B cell (primary cell): ENCODE measurements at regions not wholly inside any gene's neighbourhood (a gene's known extent, or its start where the extent isn't known, plus 50 kb on each side); places are given as distances from the start of the nearest gene placed in this dataset.

Source experiments
- ATAC-seq: fragments of 200-7000 bp; cut with Tn5 transposase; one replicate; pipeline ENCODE4 v1.10.0; 2021; ENCODE audit warnings: low read depth, mild to moderate bottlenecking, moderate number of reproducible peaks, moderate library complexity
- CTCF ChIA-PET: fragments of 350-600 bp; sonication (Branson Sonifier 250); formaldehyde crosslinking; loops from one replicate; lab custom pipeline; 2021; ENCODE audit warnings: antibody characterized with exemption, inconsistent platforms; lab: Charles Lee
- POLR2A ChIA-PET: fragments of 350-600 bp; sonication (Branson Sonifier 250); formaldehyde crosslinking; loops from one replicate; lab custom pipeline; 2021; ENCODE audit warnings: antibody characterized with exemption; lab: Charles Lee
- DNase-seq: peaks from one replicate; pipeline ENCODE4 v3.0.0; 2013
- H2AFZ ChIP-seq: 2 replicates; pipeline ENCODE4 v1.6.1; 2012; ENCODE audit warnings: mild to moderate bottlenecking, low read depth, low read length; ENCODE audit not compliant: insufficient read depth, poor library complexity, severe bottlenecking
- H3K27ac ChIP-seq, 2 donors: 1 replicate in 1 of 2; 2 replicates in 1 of 2; pipeline ENCODE4 v1.5.1; 2012 to 2013; ENCODE audit warnings: low read length in 2 of 2, mild to moderate bottlenecking in 2 of 2, moderate library complexity in 1 of 2
- H3K27me3 ChIP-seq, 4 experiments: fragments of 200-600 bp in 1 of 4; sonication (generic) in 1 of 4; replicated peaks in 1 of 4; 1 replicate in 2 of 4; 2 replicates in 2 of 4; pipeline versions ENCODE4 v1.6.1 to v1.7.0; 2013 to 2016; ENCODE audit warnings: low read length in 3 of 4, mild to moderate bottlenecking in 2 of 4, mixed read lengths in 1 of 4, moderate library complexity in 1 of 4; ENCODE audit not compliant: insufficient read depth in 4 of 4, control insufficient read depth in 3 of 4; ENCODE audit errors: control extremely low read depth in 1 of 4
- H3K36me3 ChIP-seq, 2 experiments: replicated peaks in 1 of 2; 1 replicate in 1 of 2; 2 replicates in 1 of 2; pipeline versions ENCODE4 v1.6.1 to v1.7.1; 2013; ENCODE audit warnings: low read length in 1 of 2; ENCODE audit not compliant: insufficient read depth in 2 of 2, control insufficient read depth in 1 of 2; ENCODE audit errors: control extremely low read depth in 1 of 2, extremely low read depth in 1 of 2
- H3K4me1 ChIP-seq, 2 donors: fragments of 200-600 bp in 1 of 2; sonication (generic) in 1 of 2; 1 replicate in 1 of 2; 2 replicates in 1 of 2; pipeline versions ENCODE4 v1.5.1 to v1.6.1; 2013 to 2017; ENCODE audit warnings: low read length in 2 of 2; ENCODE audit not compliant: control insufficient read depth in 2 of 2, insufficient read depth in 2 of 2
- H3K4me2 ChIP-seq: replicated peaks from 2 replicates; pipeline ENCODE3; 2012; ENCODE audit warnings: mild to moderate bottlenecking, low read depth, low read length; ENCODE audit not compliant: poor library complexity, severe bottlenecking
- H3K4me3 ChIP-seq, 5 experiments: fragments of 200-600 bp in 1 of 5; sonication (generic) in 1 of 5; 1 replicate in 3 of 5; 2 replicates in 2 of 5; pipeline versions ENCODE4 v1.5.1 to v1.7.0; 2011 to 2016; ENCODE audit warnings: low read length in 4 of 5, mild to moderate bottlenecking in 4 of 5, low read depth in 2 of 5, control low read depth in 1 of 5, moderate library complexity in 1 of 5; ENCODE audit not compliant: insufficient read depth in 1 of 5; ENCODE audit errors: control extremely low read depth in 1 of 5, extremely low read depth in 1 of 5
- H3K79me2 ChIP-seq: fragments of 200-600 bp; sonication (generic); one replicate; pipeline ENCODE4 v1.6.0; 2016; ENCODE audit warnings: low read length; ENCODE audit not compliant: control insufficient read depth, insufficient read depth
- H3K9ac ChIP-seq: fragments of 200-600 bp; sonication (generic); 2 replicates; pipeline ENCODE4 v1.6.1; 2017; ENCODE audit warnings: mild to moderate bottlenecking, low read length, moderate library complexity
- H3K9me3 ChIP-seq, 3 donors: one replicate each; pipeline versions ENCODE4 v1.6.1 to v1.7.1; 2013; ENCODE audit warnings: low read length in 2 of 3; ENCODE audit not compliant: control insufficient read depth in 2 of 3, insufficient read depth in 1 of 3; ENCODE audit errors: control extremely low read depth in 1 of 3
- H4K20me1 ChIP-seq: 2 replicates; pipeline ENCODE4 v1.6.0; 2012; ENCODE audit warnings: mild to moderate bottlenecking, low read length; ENCODE audit not compliant: insufficient read depth, control insufficient read depth, poor library complexity, severe bottlenecking
- H3K27ac Mint-ChIP-seq: one replicate; pipeline ENCODE4 v1.8.0; 2021; ENCODE audit warnings: mixed read lengths
- H3K27me3 Mint-ChIP-seq: one replicate; pipeline ENCODE4 v1.8.0; 2021; ENCODE audit warnings: mixed read lengths
- H3K4me1 Mint-ChIP-seq: one replicate; pipeline ENCODE4 v1.8.0; 2021; ENCODE audit warnings: mixed read lengths
- H3K4me3 Mint-ChIP-seq: one replicate; pipeline ENCODE4 v1.8.0; 2021; ENCODE audit warnings: mixed read lengths
- H3K9me3 Mint-ChIP-seq: one replicate; pipeline ENCODE4 v1.8.0; 2022; ENCODE audit warnings: mixed read lengths; ENCODE audit not compliant: insufficient read depth
- EZH2 ChIP-seq: IDR thresholded peaks from 2 replicates; pipeline ENCODE4 v1.6.1; 2012; ENCODE audit warnings: borderline replicate concordance, low read depth, mild to moderate bottlenecking, moderate library complexity, low read length; ENCODE audit not compliant: insufficient read depth, poor library complexity, severe bottlenecking
- WGBS: methylation state at CpG from one replicate; pipeline ENCODE4 v1.1.5; 2013; ENCODE audit warnings: missing lambda C conversion rate; ENCODE audit not compliant: insufficient coverage; 5-methylcytosine and 5-hydroxymethylcytosine counted together
- intact Hi-C: fragments of 100-400 bp; cut with micrococcal nuclease; formaldehyde crosslinking; loops from one replicate; pipeline ENCODE4 v1.10.0; 2022
- TF ChIP-seq, protein P1 (sequence below): fragments of 200-600 bp; IDR thresholded peaks from one replicate; pipeline ENCODE4 v1.8.0; 2022; ENCODE audit warnings: antibody characterized with exemption, mild to moderate bottlenecking

DNA sequence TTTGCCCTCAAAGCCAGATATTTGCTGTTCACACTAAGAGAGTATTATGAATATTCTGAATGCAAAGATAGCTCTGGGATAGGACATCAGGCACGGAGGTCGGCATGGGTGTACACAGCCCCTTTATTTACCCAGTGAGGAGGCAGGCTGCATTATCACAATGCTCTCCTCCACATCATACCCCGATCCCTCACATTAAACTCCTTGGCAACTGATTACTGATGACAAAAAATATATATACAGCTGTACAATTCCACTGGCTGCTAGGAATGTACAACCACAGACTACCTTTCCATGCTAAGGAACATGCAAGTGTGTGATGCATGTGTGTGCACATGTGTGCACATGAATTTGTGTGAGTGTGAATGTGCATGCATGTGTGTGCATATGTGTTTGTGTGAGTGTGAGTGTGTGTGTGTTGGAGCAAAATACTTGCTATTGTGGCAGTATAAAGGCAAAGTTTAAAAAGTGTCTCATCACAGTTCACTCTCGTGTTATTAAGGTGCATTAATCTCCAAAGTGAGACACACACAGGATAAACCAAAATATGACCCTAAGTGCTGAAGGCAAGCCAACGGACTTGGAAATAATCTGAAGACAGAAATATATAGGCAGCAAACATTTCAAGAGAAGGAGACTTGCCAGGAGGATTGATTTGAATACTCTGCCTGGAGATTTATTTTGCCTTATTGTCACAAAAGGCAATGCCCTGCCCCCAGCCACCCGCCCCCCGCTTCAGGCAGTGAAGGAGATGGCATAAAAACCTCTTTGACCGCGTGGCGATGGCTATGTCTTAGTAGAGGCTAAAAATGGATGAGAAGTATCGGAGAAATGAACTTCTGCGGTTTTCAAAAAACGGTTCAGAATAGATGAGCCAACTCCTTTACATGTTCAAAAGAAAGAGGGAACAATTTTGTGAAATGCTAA is 274.8 kb downstream of the TSHZ3 start:
- POLR2A ChIA-PET = interaction anchor here (0.7 kb wide), 1 partner anchor 119 kb away, joined by 4 read pairs; no protein-coding TSS in a partner anchor
- H3K27me3 ChIP-seq = no peaks in the 10 kb centered on the region
- no peak for ATAC-seq
- DNase-seq = no peak
- Mint-ChIP-seq H3K4me3 (no peak overlapping the region), H3K27me3 (no peaks in the 10 kb centered on the region), H3K27ac (no peak overlapping the region), H3K9me3 (peaks cover under 1% of the 10 kb centered on the region), H3K4me1 (no peaks in the 10 kb centered on the region)
- H3K4me2 ChIP-seq = no peak overlapping the region
- no peaks in the 10 kb centered on the region for H3K36me3 ChIP-seq
- TF ChIP-seq EZH2 = no peak
- TF ChIP-seq, protein P1, sequence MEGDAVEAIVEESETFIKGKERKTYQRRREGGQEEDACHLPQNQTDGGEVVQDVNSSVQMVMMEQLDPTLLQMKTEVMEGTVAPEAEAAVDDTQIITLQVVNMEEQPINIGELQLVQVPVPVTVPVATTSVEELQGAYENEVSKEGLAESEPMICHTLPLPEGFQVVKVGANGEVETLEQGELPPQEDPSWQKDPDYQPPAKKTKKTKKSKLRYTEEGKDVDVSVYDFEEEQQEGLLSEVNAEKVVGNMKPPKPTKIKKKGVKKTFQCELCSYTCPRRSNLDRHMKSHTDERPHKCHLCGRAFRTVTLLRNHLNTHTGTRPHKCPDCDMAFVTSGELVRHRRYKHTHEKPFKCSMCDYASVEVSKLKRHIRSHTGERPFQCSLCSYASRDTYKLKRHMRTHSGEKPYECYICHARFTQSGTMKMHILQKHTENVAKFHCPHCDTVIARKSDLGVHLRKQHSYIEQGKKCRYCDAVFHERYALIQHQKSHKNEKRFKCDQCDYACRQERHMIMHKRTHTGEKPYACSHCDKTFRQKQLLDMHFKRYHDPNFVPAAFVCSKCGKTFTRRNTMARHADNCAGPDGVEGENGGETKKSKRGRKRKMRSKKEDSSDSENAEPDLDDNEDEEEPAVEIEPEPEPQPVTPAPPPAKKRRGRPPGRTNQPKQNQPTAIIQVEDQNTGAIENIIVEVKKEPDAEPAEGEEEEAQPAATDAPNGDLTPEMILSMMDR = no peak
- H3K4me1 ChIP-seq = no peaks in the 10 kb centered on the region
- 77% methylated on average over 4 of the region's 13 CpGs for WGBS
- no peak overlapping the region for H3K9ac ChIP-seq
- no peak overlapping the region for H2AFZ ChIP-seq
- no peak overlapping the region for H3K4me3 ChIP-seq
- H3K27ac ChIP-seq = no peak overlapping the region
- CTCF ChIA-PET = no interaction called here
- no peaks in the 10 kb centered on the region for H3K79me2 ChIP-seq
- intact Hi-C loops = no loop called here
- H4K20me1 ChIP-seq = no peaks in the 10 kb centered on the region
- peaks cover 0 to 9% (median 0%) of the 10 kb centered on the region in 3 donors for H3K9me3 ChIP-seq

GRCh38 chr19:31073485-31074198 is 275.6 kb downstream of the TSHZ3 start:
- Histone ChIP-seq H3K36me3 (no peaks in the 10 kb centered on the region), H3K4me2 (no peak overlapping the region), H3K79me2 (no peaks in the 10 kb centered on the region), H3K27me3 (no peaks in the 10 kb centered on the region), H3K9me3 (peaks cover 0 to 15% (median 0%) of the 10 kb centered on the region in 3 donors), H3K27ac (no peak overlapping the region), H4K20me1 (no peaks in the 10 kb centered on the region), H3K9ac (no peak overlapping the region), H3K4me1 (no peaks in the 10 kb centered on the region), H3K4me3 (no peak overlapping the region), H2AFZ (no peak overlapping the region)
- DNase-seq (no peak), ATAC-seq (no peak)
- POLR2A ChIA-PET = no interaction called here
- 26% methylated on average over 7 of the region's 9 CpGs for WGBS
- CTCF ChIA-PET = no interaction called here
- Mint-ChIP-seq H3K27me3 (no peaks in the 10 kb centered on the region), H3K4me1 (no peaks in the 10 kb centered on the region), H3K9me3 (no peaks in the 10 kb centered on the region), H3K4me3 (no peak overlapping the region), H3K27ac (no peak overlapping the region)
- TF ChIP-seq, protein P1 = no peak
- no peak for TF ChIP-seq EZH2
- intact Hi-C loops = no loop called here
